Peyer's patch (tissue), 4 donors: ENCODE measurements at regions not wholly inside any gene's neighbourhood (a gene's known extent, or its start where the extent isn't known, plus 50 kb on each side); places are given as distances from the start of the nearest gene placed in this dataset.

Source experiments
- POLR2A ChIP-seq, 2 donors: fragments of 450-650 bp; IDR thresholded peaks; one replicate each; pipeline ENCODE4 v1.5.1; 2017; ENCODE audit warnings: antibody characterized with exemption in 2 of 2, mild to moderate bottlenecking in 2 of 2, moderate library complexity in 2 of 2
- TF ChIP-seq, protein P1 (sequence below), 6 experiments: fragments of 450-650 bp in 4 of 6; fragments of 200-600 bp in 2 of 6; sonication (generic) in 1 of 6; IDR thresholded peaks; one replicate each; pipeline ENCODE4 v1.5.1; 2017 to 2019; ENCODE audit warnings: antibody characterized with exemption in 6 of 6, mild to moderate bottlenecking in 3 of 6, moderate library complexity in 1 of 6

DNA sequence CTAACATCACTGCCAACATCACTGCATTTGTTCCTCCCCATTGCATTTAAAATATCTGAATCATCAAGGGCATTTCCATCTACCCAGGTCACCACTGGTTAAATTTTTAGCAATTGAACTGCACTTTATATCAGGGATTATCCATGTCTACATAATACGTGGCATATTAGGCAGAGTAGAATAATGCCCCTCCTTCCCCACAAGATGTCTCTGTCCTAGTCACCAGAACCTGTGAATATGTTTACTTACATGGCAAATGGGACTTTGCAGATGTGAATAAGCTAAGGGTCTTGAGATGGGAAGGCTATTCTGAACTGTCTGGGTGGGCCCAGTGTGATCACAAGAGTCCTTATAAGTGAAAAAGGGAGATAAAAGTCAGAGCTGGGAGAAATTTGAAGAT is 181.7 kb upstream of the ARID2 start:
- TF ChIP-seq, protein P1, sequence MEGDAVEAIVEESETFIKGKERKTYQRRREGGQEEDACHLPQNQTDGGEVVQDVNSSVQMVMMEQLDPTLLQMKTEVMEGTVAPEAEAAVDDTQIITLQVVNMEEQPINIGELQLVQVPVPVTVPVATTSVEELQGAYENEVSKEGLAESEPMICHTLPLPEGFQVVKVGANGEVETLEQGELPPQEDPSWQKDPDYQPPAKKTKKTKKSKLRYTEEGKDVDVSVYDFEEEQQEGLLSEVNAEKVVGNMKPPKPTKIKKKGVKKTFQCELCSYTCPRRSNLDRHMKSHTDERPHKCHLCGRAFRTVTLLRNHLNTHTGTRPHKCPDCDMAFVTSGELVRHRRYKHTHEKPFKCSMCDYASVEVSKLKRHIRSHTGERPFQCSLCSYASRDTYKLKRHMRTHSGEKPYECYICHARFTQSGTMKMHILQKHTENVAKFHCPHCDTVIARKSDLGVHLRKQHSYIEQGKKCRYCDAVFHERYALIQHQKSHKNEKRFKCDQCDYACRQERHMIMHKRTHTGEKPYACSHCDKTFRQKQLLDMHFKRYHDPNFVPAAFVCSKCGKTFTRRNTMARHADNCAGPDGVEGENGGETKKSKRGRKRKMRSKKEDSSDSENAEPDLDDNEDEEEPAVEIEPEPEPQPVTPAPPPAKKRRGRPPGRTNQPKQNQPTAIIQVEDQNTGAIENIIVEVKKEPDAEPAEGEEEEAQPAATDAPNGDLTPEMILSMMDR (IDR thresholded peaks at IDR 0.05), result peak in 2 of 6 experiments; percentile 20 to 27
- no peak for TF ChIP-seq POLR2A (IDR thresholded peaks at IDR 0.05)
